HG02884 (cell line): ENCODE measurements at regions not wholly inside any gene's neighbourhood (a gene's known extent, or its start where the extent isn't known, plus 50 kb on each side); places are given as distances from the start of the nearest gene placed in this dataset.
A peak's percentile ranks its signal among the peaks of the same experiment; 100 is the strongest.
"Not testable (repeated sequence)": the region's sequence is repeated elsewhere in the genome, so short reads cannot be mapped to it uniquely, and the experiment has no call there.

Source experiments
- ATAC-seq: cut with Tn5 transposase; IDR thresholded peaks from one replicate; pipeline ENCODE4 v1.9.1; 2021; ENCODE audit warnings: mild to moderate bottlenecking, moderate library complexity; ENCODE audit not compliant: unreplicated experiment

- no peak for ATAC-seq
These were observed 184.3 kb upstream of the HMCN1 start for GRCh38 chr1:185549906-185550305.

- ATAC-seq: no peak
These were observed 188.2 kb upstream of the HMCN1 start for GRCh38 chr1:185546029-185546428.

GRCh38 chr1:185541871-185542301 lies 192.3 kb upstream of the HMCN1 start:
- no peak for ATAC-seq

GRCh38 chr1:185540295-185540694 lies 193.9 kb upstream of the HMCN1 start:
- ATAC-seq: no peak

- ATAC-seq: no peak
These were observed 194.8 kb upstream of the HMCN1 start for GRCh38 chr1:185539277-185539943.

GRCh38 chr1:185538309-185538898 lies 195.8 kb upstream of the HMCN1 start:
- ATAC-seq: not testable (repeated sequence)

GRCh38 chr1:185537596-185537995 lies 196.6 kb upstream of the HMCN1 start:
- ATAC-seq: no peak

GRCh38 chr1:185536165-185536920 lies 197.8 kb upstream of the HMCN1 start:
- no peak for ATAC-seq

GRCh38 chr1:185535621-185536020 lies 198.6 kb upstream of the HMCN1 start:
- no peak for ATAC-seq

GRCh38 chr1:185534801-185535200 lies 199.4 kb upstream of the HMCN1 start:
- ATAC-seq: no peak

- ATAC-seq: no peak
These were observed 200.6 kb upstream of the HMCN1 start for GRCh38 chr1:185533596-185533995.

- no peak for ATAC-seq
These were observed 201.3 kb upstream of the HMCN1 start for GRCh38 chr1:185532856-185533255.

GRCh38 chr1:185531838-185532237 lies 202.4 kb upstream of the HMCN1 start:
- ATAC-seq: no peak

GRCh38 chr1:185530215-185530614 lies 204.0 kb upstream of the HMCN1 start:
- no peak for ATAC-seq

GRCh38 chr1:185529673-185530072 lies 204.5 kb upstream of the HMCN1 start:
- no peak for ATAC-seq

GRCh38 chr1:185528084-185528676 lies 206.0 kb upstream of the HMCN1 start:
- no peak for ATAC-seq

GRCh38 chr1:185526344-185527307 lies 207.6 kb upstream of the HMCN1 start:
- peak; percentile 100 for ATAC-seq

- ATAC-seq: peak; percentile 73
These were observed 203.3 kb upstream of the IVNS1ABP start for GRCh38 chr1:185520188-185520920.

- ATAC-seq: no peak
These were observed 200.9 kb upstream of the IVNS1ABP start for GRCh38 chr1:185517808-185518419.
